ENCODE measurements at regions not wholly inside any gene's neighbourhood (a gene's known extent, or its start where the extent isn't known, plus 50 kb on each side); places are given as distances from the start of the nearest gene placed in this dataset.

DNA sequence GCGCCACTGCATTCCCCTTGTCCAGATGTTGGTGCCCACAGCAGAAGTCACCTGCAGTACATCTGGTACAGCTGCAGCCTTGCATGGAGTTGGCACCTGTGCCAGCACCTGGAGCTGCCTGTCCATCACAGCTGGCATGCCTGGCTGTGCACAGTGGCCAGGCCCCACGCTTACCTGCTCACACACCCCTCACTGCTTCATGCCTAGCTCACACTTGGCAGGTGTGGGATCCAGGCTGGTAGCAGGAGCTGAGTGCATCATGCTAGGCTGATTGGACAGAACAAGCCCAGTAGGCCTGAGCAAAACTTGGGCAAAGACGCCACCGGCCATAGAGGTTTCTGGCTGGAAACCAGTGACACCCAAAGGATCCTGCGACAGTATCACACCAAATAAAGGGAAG lies 402.8 kb downstream of the FOXG1 start:
- TF ChIP-seq RFX5 (IDR thresholded peaks at IDR 0.05; ENCODE audit: low read depth, low read length) (no peak), MXI1 (IDR thresholded peaks at IDR 0.05; ENCODE audit: borderline replicate concordance, low read depth, low read length) (no peak), BHLHE40 (IDR thresholded peaks at IDR 0.05; ENCODE audit: low read depth, low read length) (no peak), POLR2A (IDR thresholded peaks at IDR 0.05; ENCODE audit: low read depth, low read length) (no peak), CEBPB (IDR thresholded peaks at IDR 0.05; ENCODE audit: low read depth, low read length) (no peak)
- TF ChIP-seq, protein P1, sequence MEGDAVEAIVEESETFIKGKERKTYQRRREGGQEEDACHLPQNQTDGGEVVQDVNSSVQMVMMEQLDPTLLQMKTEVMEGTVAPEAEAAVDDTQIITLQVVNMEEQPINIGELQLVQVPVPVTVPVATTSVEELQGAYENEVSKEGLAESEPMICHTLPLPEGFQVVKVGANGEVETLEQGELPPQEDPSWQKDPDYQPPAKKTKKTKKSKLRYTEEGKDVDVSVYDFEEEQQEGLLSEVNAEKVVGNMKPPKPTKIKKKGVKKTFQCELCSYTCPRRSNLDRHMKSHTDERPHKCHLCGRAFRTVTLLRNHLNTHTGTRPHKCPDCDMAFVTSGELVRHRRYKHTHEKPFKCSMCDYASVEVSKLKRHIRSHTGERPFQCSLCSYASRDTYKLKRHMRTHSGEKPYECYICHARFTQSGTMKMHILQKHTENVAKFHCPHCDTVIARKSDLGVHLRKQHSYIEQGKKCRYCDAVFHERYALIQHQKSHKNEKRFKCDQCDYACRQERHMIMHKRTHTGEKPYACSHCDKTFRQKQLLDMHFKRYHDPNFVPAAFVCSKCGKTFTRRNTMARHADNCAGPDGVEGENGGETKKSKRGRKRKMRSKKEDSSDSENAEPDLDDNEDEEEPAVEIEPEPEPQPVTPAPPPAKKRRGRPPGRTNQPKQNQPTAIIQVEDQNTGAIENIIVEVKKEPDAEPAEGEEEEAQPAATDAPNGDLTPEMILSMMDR (conservative IDR thresholded peaks at IDR 0.05; ENCODE audit: low read depth, low read length), result no peak

Data from IMR-90 (cell line).